SU-DHL-6 (cell line): ENCODE measurements at regions not wholly inside any gene's neighbourhood (a gene's known extent, or its start where the extent isn't known, plus 50 kb on each side); places are given as distances from the start of the nearest gene placed in this dataset.

Experiments
- CTCF ChIP-seq: fragments of 200-600 bp; sonication (generic); IDR thresholded peaks from one replicate; pipeline ENCODE4 v1.5.1; 2017; ENCODE audit warnings: antibody characterized with exemption, mild to moderate bottlenecking, low read length, moderate library complexity; ENCODE audit not compliant: insufficient read depth, poor library complexity, severe bottlenecking
- EZH2phosphoT487 ChIP-seq: fragments of 200-600 bp; sonication (generic), shearing (Covaris generic); conservative IDR thresholded peaks from 2 replicates; pipeline ENCODE4 v1.6.1; 2018; ENCODE audit warnings: mild to moderate bottlenecking, antibody characterized with exemption, low read length, moderate library complexity, mixed read lengths

GRCh38 chr20:52497731-52498130 lies 306.2 kb upstream of the ZFP64 start:
- TF ChIP-seq CTCF (no peak), EZH2phosphoT487 (no peak)
